Liver (tissue), 8 donors: ENCODE measurements at regions not wholly inside any gene's neighbourhood (a gene's known extent, or its start where the extent isn't known, plus 50 kb on each side); places are given as distances from the start of the nearest gene placed in this dataset.

Experiments used
- DNase-seq: peaks from one replicate; pipeline ENCODE4 v3.0.0-alpha.2; 2017; ENCODE audit warnings: low spot score
- H3K27ac ChIP-seq, 2 donors: one replicate each; pipeline ENCODE4 v1.7.0; 2013; ENCODE audit warnings: inconsistent platforms in 2 of 2, low read length in 2 of 2, control low read depth in 1 of 2, low read depth in 1 of 2, mild to moderate bottlenecking in 1 of 2
- H3K27me3 ChIP-seq, 4 donors: one replicate each; pipeline versions ENCODE4 v1.6.1 to v1.7.0; 2013; ENCODE audit warnings: low read length in 3 of 4, inconsistent platforms in 1 of 4, mild to moderate bottlenecking in 1 of 4, moderate library complexity in 1 of 4; ENCODE audit not compliant: control insufficient read depth in 4 of 4, insufficient read depth in 4 of 4
- H3K36me3 ChIP-seq, 4 donors: one replicate each; pipeline versions ENCODE4 v1.6.1 to v1.7.0; 2013; ENCODE audit warnings: low read length in 3 of 4, mild to moderate bottlenecking in 3 of 4, low read depth in 1 of 4, moderate library complexity in 1 of 4; ENCODE audit not compliant: control insufficient read depth in 4 of 4, insufficient read depth in 3 of 4
- H3K4me1 ChIP-seq, 4 donors: one replicate each; pipeline versions ENCODE4 v1.6.1 to v1.7.0; 2013; ENCODE audit warnings: low read length in 3 of 4, mild to moderate bottlenecking in 3 of 4, moderate library complexity in 1 of 4; ENCODE audit not compliant: control insufficient read depth in 4 of 4, insufficient read depth in 4 of 4
- H3K4me3 ChIP-seq, 3 donors: one replicate each; pipeline versions ENCODE4 v1.6.1 to v1.7.0; 2013; ENCODE audit warnings: low read length in 3 of 3, control low read depth in 1 of 3, low read depth in 1 of 3, mild to moderate bottlenecking in 1 of 3
- H3K9ac ChIP-seq, 2 donors: one replicate each; pipeline ENCODE4 v1.7.0; 2013; ENCODE audit warnings: low read length in 2 of 2, mild to moderate bottlenecking in 2 of 2, moderate library complexity in 2 of 2, control low read depth in 1 of 2, low read depth in 1 of 2
- H3K9me3 ChIP-seq, 4 donors: one replicate each; pipeline versions ENCODE4 v1.6.1 to v1.7.0; 2013; ENCODE audit warnings: low read length in 3 of 4; ENCODE audit not compliant: control insufficient read depth in 4 of 4
- ATF3 ChIP-seq: IDR thresholded peaks from 2 replicates; pipeline ENCODE4 v1.6.1; 2016; ENCODE audit warnings: antibody characterized with exemption
- CTCF ChIP-seq: fragments of 150-350 bp; IDR thresholded peaks from 2 replicates; pipeline ENCODE4 v1.5.1; 2017; ENCODE audit warnings: improper control_type of control experiment, low read depth, low read length; ENCODE audit not compliant: missing input control
- EGR1 ChIP-seq, 2 donors: IDR thresholded peaks; 2 replicates each; pipeline ENCODE4 v1.6.1; 2016 to 2018; ENCODE audit warnings: antibody characterized with exemption in 2 of 2, low read depth in 2 of 2
- FOXA1 ChIP-seq: IDR thresholded peaks from 2 replicates; pipeline ENCODE4 v1.6.1; 2016; ENCODE audit warnings: antibody characterized with exemption
- FOXA2 ChIP-seq: IDR thresholded peaks from 2 replicates; pipeline ENCODE4 v1.6.1; 2016; ENCODE audit warnings: antibody characterized with exemption
- GABPA ChIP-seq, 2 donors: IDR thresholded peaks in 1 of 2; conservative IDR thresholded peaks in 1 of 2; 2 replicates each; pipeline ENCODE4 v1.6.1; 2016; ENCODE audit warnings: antibody characterized with exemption in 2 of 2, mild to moderate bottlenecking in 1 of 2, moderate library complexity in 1 of 2
- HNF4A ChIP-seq, 2 donors: conservative IDR thresholded peaks; 2 replicates each; pipeline ENCODE4 v1.6.1; 2016; ENCODE audit warnings: antibody characterized with exemption in 2 of 2, mild to moderate bottlenecking in 2 of 2
- HNF4G ChIP-seq: IDR thresholded peaks from 2 replicates; pipeline ENCODE4 v1.6.1; 2016; ENCODE audit warnings: antibody characterized with exemption
- JUND ChIP-seq, 2 donors: IDR thresholded peaks; 2 replicates each; pipeline ENCODE4 v1.6.1; 2016; ENCODE audit warnings: antibody characterized with exemption in 2 of 2
- MAX ChIP-seq: IDR thresholded peaks from 2 replicates; pipeline ENCODE4 v1.6.1; 2016; ENCODE audit warnings: antibody characterized with exemption
- NR2F2 ChIP-seq: IDR thresholded peaks from 2 replicates; pipeline ENCODE4 v1.6.1; 2016; ENCODE audit warnings: antibody characterized with exemption
- RAD21 ChIP-seq, 2 donors: IDR thresholded peaks; 2 replicates each; pipeline ENCODE4 v1.6.1; 2016; ENCODE audit warnings: antibody characterized with exemption in 2 of 2, mild to moderate bottlenecking in 2 of 2
- REST ChIP-seq: IDR thresholded peaks from 2 replicates; pipeline ENCODE4 v1.6.1; 2016; ENCODE audit warnings: antibody characterized with exemption, mild to moderate bottlenecking
- RXRA ChIP-seq, 2 donors: IDR thresholded peaks; 2 replicates each; pipeline ENCODE4 v1.6.1; 2017 to 2018; ENCODE audit warnings: antibody characterized with exemption in 2 of 2, mild to moderate bottlenecking in 1 of 2
- SP1 ChIP-seq: IDR thresholded peaks from 2 replicates; pipeline ENCODE4 v1.6.1; 2018; ENCODE audit warnings: antibody characterized with exemption, mild to moderate bottlenecking
- TAF1 ChIP-seq: conservative IDR thresholded peaks from 2 replicates; pipeline ENCODE4 v1.6.1; 2016; ENCODE audit warnings: antibody characterized with exemption, mild to moderate bottlenecking
- YY1 ChIP-seq: IDR thresholded peaks from 2 replicates; pipeline ENCODE4 v1.6.1; 2016; ENCODE audit warnings: antibody characterized with exemption, mild to moderate bottlenecking
- ZBTB33 ChIP-seq: IDR thresholded peaks from 2 replicates; pipeline ENCODE4 v1.6.1; 2016; ENCODE audit warnings: antibody characterized with exemption
- WGBS: extraction: QIAGEN DNeasy Blood & Tissue Kit; methylation state at CpG from one replicate; pipeline ENCODE4 v1.1.7; 2013; 5-methylcytosine and 5-hydroxymethylcytosine counted together
- donor health status: healthy.
- donor health status: healthy.
- donor health status: healthy.
- donor health status: healthy.
- donor health status: healthy.

GRCh38 chr9:26296910-26297572, 595.6 kb downstream of the CAAP1 start (continued):
- TF ChIP-seq ATF3 (no peak), NR2F2 (no peak), YY1 (no peak), TAF1 (no peak)

- H3K9me3 ChIP-seq, result no peaks in the 10 kb centered on the region
- no peaks in the 10 kb centered on the region for H3K4me1 ChIP-seq
- H3K9ac ChIP-seq, result no peak overlapping the region
- no peak for DNase-seq
- 64% methylated on average over 3 of the region's 3 CpGs for WGBS
- H3K4me3 ChIP-seq, result no peak overlapping the region
- H3K27me3 ChIP-seq, result no peaks in the 10 kb centered on the region
- H3K36me3 ChIP-seq, result no peaks in the 10 kb centered on the region
- TF ChIP-seq RXRA (IDR thresholded peaks at IDR 0.05), result no peak
- TF ChIP-seq HNF4G, result no peak
- no peak for TF ChIP-seq SP1
- no peak for TF ChIP-seq JUND (IDR thresholded peaks at IDR 0.05)
- TF ChIP-seq REST, result no peak
- no peak for TF ChIP-seq NR2F2
- TF ChIP-seq HNF4A (conservative IDR thresholded peaks at IDR 0.05), result no peak
- no peak for TF ChIP-seq ZBTB33
- TF ChIP-seq ATF3, result no peak
- TF ChIP-seq EGR1 (IDR thresholded peaks at IDR 0.05; ENCODE audit: low read depth in 2 of 2), result no peak
- TF ChIP-seq FOXA1, result no peak
- no peak for TF ChIP-seq GABPA (IDR thresholded peaks at IDR 0.05 in 1 of 2, conservative IDR thresholded peaks at IDR 0.05 in 1 of 2)
- TF ChIP-seq MAX, result no peak
- TF ChIP-seq CTCF, result no peak
- no peak for TF ChIP-seq RAD21 (IDR thresholded peaks at IDR 0.05)
- no peak for TF ChIP-seq FOXA2
- no peak for TF ChIP-seq YY1
- H3K27ac ChIP-seq, result no peak overlapping the region
Measured at GRCh38 chr9:26292943-26293342, 599.7 kb downstream of the CAAP1 start.
